ENCODE measurements at regions not wholly inside any gene's neighbourhood (a gene's known extent, or its start where the extent isn't known, plus 50 kb on each side); places are given as distances from the start of the nearest gene placed in this dataset.
"Not testable (repeated sequence)": the region's sequence is repeated elsewhere in the genome, so short reads cannot be mapped to it uniquely, and the experiment has no call there.

GRCh38 chr2:242064364-242065250, 195.1 kb downstream of the RTP5 start:
- no peak for DNase-seq (ENCODE audit: low read depth in 1 of 2, low spot score in 1 of 2)
- no peak for TF ChIP-seq JUND (IDR thresholded peaks at IDR 0.05; ENCODE audit: low read depth)
- in situ Hi-C loops (cut with HindIII; ENCODE audit: low pct_unique_long_range_greater_than_20kb, low sequenced_read_pairs) = no loop called here

- no peak for TF ChIP-seq JUND (IDR thresholded peaks at IDR 0.05; ENCODE audit: low read depth)
- DNase-seq (ENCODE audit: low read depth in 1 of 2, low spot score in 1 of 2) = no peak
- in situ Hi-C loops (cut with HindIII; ENCODE audit: low pct_unique_long_range_greater_than_20kb, low sequenced_read_pairs) = no loop called here
Observed at GRCh38 chr2:242065426-242065825, 195.9 kb downstream of the RTP5 start.

- in situ Hi-C loops (cut with HindIII; ENCODE audit: low pct_unique_long_range_greater_than_20kb, low sequenced_read_pairs) = no loop called here
- no peak for DNase-seq (ENCODE audit: low read depth in 1 of 2, low spot score in 1 of 2)
- no peak for TF ChIP-seq JUND (IDR thresholded peaks at IDR 0.05; ENCODE audit: low read depth)
Observed at GRCh38 chr2:242069018-242069417, 199.5 kb downstream of the RTP5 start.

GRCh38 chr2:242069938-242070395, 200.4 kb downstream of the RTP5 start:
- DNase-seq (ENCODE audit: low read depth in 1 of 2, low spot score in 1 of 2); in situ Hi-C loops (cut with HindIII; ENCODE audit: low pct_unique_long_range_greater_than_20kb, low sequenced_read_pairs): not testable (repeated sequence)

- in situ Hi-C loops (cut with HindIII; ENCODE audit: low pct_unique_long_range_greater_than_20kb, low sequenced_read_pairs); DNase-seq (ENCODE audit: low read depth in 1 of 2, low spot score in 1 of 2): not testable (repeated sequence)
Observed at GRCh38 chr2:242070726-242071125, 201.2 kb downstream of the RTP5 start.

- in situ Hi-C loops (cut with HindIII; ENCODE audit: low pct_unique_long_range_greater_than_20kb, low sequenced_read_pairs); DNase-seq (ENCODE audit: low read depth in 1 of 2, low spot score in 1 of 2): not testable (repeated sequence)
Observed at GRCh38 chr2:242071377-242071776, 201.8 kb downstream of the RTP5 start.

- DNase-seq (ENCODE audit: low read depth in 1 of 2, low spot score in 1 of 2); in situ Hi-C loops (cut with HindIII; ENCODE audit: low pct_unique_long_range_greater_than_20kb, low sequenced_read_pairs): not testable (repeated sequence)
Observed at GRCh38 chr2:242071936-242072335, 202.4 kb downstream of the RTP5 start.

- DNase-seq (ENCODE audit: low read depth in 1 of 2, low spot score in 1 of 2) = no peak
- TF ChIP-seq JUND (IDR thresholded peaks at IDR 0.05; ENCODE audit: low read depth) = no peak
- in situ Hi-C loops (cut with HindIII; ENCODE audit: low pct_unique_long_range_greater_than_20kb, low sequenced_read_pairs) = no loop called here
Observed at GRCh38 chr2:242075168-242075567, 205.6 kb downstream of the RTP5 start.

- TF ChIP-seq JUND (IDR thresholded peaks at IDR 0.05; ENCODE audit: low read depth) = no peak
- no peak for DNase-seq (ENCODE audit: low read depth in 1 of 2, low spot score in 1 of 2)
- in situ Hi-C loops (cut with HindIII; ENCODE audit: low pct_unique_long_range_greater_than_20kb, low sequenced_read_pairs) = no loop called here
Observed at GRCh38 chr2:242075696-242076095, 206.2 kb downstream of the RTP5 start.

GRCh38 chr2:242076184-242076583, 206.7 kb downstream of the RTP5 start:
- DNase-seq (ENCODE audit: low read depth in 1 of 2, low spot score in 1 of 2); in situ Hi-C loops (cut with HindIII; ENCODE audit: low pct_unique_long_range_greater_than_20kb, low sequenced_read_pairs): not testable (repeated sequence)

GRCh38 chr2:242078426-242078825, 208.9 kb downstream of the RTP5 start:
- in situ Hi-C loops (cut with HindIII; ENCODE audit: low pct_unique_long_range_greater_than_20kb, low sequenced_read_pairs) = not testable (repeated sequence)

GRCh38 chr2:242079792-242080191, 210.3 kb downstream of the RTP5 start:
- in situ Hi-C loops (cut with HindIII; ENCODE audit: low pct_unique_long_range_greater_than_20kb, low sequenced_read_pairs); DNase-seq (ENCODE audit: low read depth in 1 of 2, low spot score in 1 of 2): not testable (repeated sequence)

More at GRCh38 chr2:242078426-242078825, 208.9 kb downstream of the RTP5 start:
- not testable (repeated sequence) for DNase-seq (ENCODE audit: low read depth in 1 of 2, low spot score in 1 of 2)

- in situ Hi-C loops (cut with HindIII; ENCODE audit: low pct_unique_long_range_greater_than_20kb, low sequenced_read_pairs); DNase-seq (ENCODE audit: low read depth in 1 of 2, low spot score in 1 of 2): not testable (repeated sequence)
Observed at GRCh38 chr2:242080575-242081214, 211.2 kb downstream of the RTP5 start.

- not testable (repeated sequence) for DNase-seq (ENCODE audit: low read depth in 1 of 2, low spot score in 1 of 2)
Observed at GRCh38 chr2:242084034-242084433, 214.5 kb downstream of the RTP5 start.

GRCh38 chr2:242085024-242085674, 215.6 kb downstream of the RTP5 start:
- in situ Hi-C loops (cut with HindIII; ENCODE audit: low pct_unique_long_range_greater_than_20kb, low sequenced_read_pairs); DNase-seq (ENCODE audit: low read depth in 1 of 2, low spot score in 1 of 2): not testable (repeated sequence)

More at GRCh38 chr2:242084034-242084433, 214.5 kb downstream of the RTP5 start:
- in situ Hi-C loops (cut with HindIII; ENCODE audit: low pct_unique_long_range_greater_than_20kb, low sequenced_read_pairs) = not testable (repeated sequence)
